Vagina (tissue), 2 donors: ENCODE measurements at regions not wholly inside any gene's neighbourhood (a gene's known extent, or its start where the extent isn't known, plus 50 kb on each side); places are given as distances from the start of the nearest gene placed in this dataset.

Source experiments
- DNase-seq, 2 donors: peaks; one replicate each; pipeline ENCODE4 v3.0.0-alpha.2; 2017; ENCODE audit errors: extremely low spot score in 2 of 2
- H3K27ac ChIP-seq: fragments of 200-600 bp; sonication (generic); one replicate; pipeline ENCODE4 v1.5.1; 2019
- H3K27me3 ChIP-seq: fragments of 200-600 bp; sonication (generic); one replicate; pipeline ENCODE4 v1.5.1; 2019
- H3K36me3 ChIP-seq, 2 donors: fragments of 200-600 bp; sonication (generic); one replicate each; pipeline ENCODE4 v1.5.1; 2017 to 2019
- H3K4me1 ChIP-seq: fragments of 200-600 bp; sonication (generic); one replicate; pipeline ENCODE4 v1.5.1; 2019
- H3K4me3 ChIP-seq, 2 donors: fragments of 200-600 bp; sonication (generic); 1 replicate in 1 of 2; 2 replicates in 1 of 2; pipeline ENCODE4 v1.5.1; 2016 to 2019
- H3K9me3 ChIP-seq: fragments of 200-600 bp; sonication (generic); one replicate; pipeline ENCODE4 v1.5.1; 2019
- CTCF ChIP-seq, 3 experiments: fragments of 450-650 bp in 2 of 3; fragments of 200-600 bp in 1 of 3; sonication (generic) in 1 of 3; IDR thresholded peaks; one replicate each; pipeline ENCODE4 v1.5.1; 2017 to 2019; ENCODE audit warnings: antibody characterized with exemption in 3 of 3, mild to moderate bottlenecking in 2 of 3, moderate library complexity in 2 of 3
- POLR2A ChIP-seq, 2 donors: fragments of 450-650 bp; IDR thresholded peaks; one replicate each; pipeline ENCODE4 v1.6.1; 2017; ENCODE audit warnings: antibody characterized with exemption in 2 of 2, mild to moderate bottlenecking in 2 of 2, moderate library complexity in 2 of 2
- POLR2AphosphoS5 ChIP-seq, 2 donors: sonication (generic); formaldehyde crosslinking; IDR thresholded peaks; one replicate each; pipeline ENCODE4 v1.9.0; 2017; ENCODE audit warnings: antibody characterized with exemption in 2 of 2, mild to moderate bottlenecking in 2 of 2, low read depth in 1 of 2; ENCODE audit not compliant: insufficient read depth in 1 of 2
- intact Hi-C: fragments of 100-400 bp; cut with DNase I; formaldehyde crosslinking; loops from one replicate; pipeline ENCODE4 v1.15.1; 2023

- H3K4me1 ChIP-seq = no peaks in the 10 kb centered on the region
- intact Hi-C loops = no loop called here
- H3K9me3 ChIP-seq = no peaks in the 10 kb centered on the region
- no peak overlapping the region for H3K4me3 ChIP-seq
- no peak for DNase-seq
- H3K27me3 ChIP-seq = no peaks in the 10 kb centered on the region
- TF ChIP-seq CTCF (IDR thresholded peaks at IDR 0.05) (no peak), POLR2A (IDR thresholded peaks at IDR 0.05) (no peak), POLR2AphosphoS5 (IDR thresholded peaks at IDR 0.05; ENCODE audit: insufficient read depth in 1 of 2, low read depth in 1 of 2) (no peak)
- H3K27ac ChIP-seq = no peak overlapping the region
- H3K36me3 ChIP-seq = no peaks in the 10 kb centered on the region
Measured at GRCh38 chr2:18404708-18405107, 155.7 kb downstream of the RDH14 start.

GRCh38 chr2:18403921-18404522 lies 156.4 kb downstream of the RDH14 start:
- DNase-seq = no peak
- no peaks in the 10 kb centered on the region for H3K9me3 ChIP-seq
- no peaks in the 10 kb centered on the region for H3K4me1 ChIP-seq
- H3K27me3 ChIP-seq = no peaks in the 10 kb centered on the region
- TF ChIP-seq CTCF (IDR thresholded peaks at IDR 0.05) = no peak
- H3K4me3 ChIP-seq = no peak overlapping the region
- no peaks in the 10 kb centered on the region for H3K36me3 ChIP-seq
- no peak overlapping the region for H3K27ac ChIP-seq
- intact Hi-C loops = no loop called here

DNA sequence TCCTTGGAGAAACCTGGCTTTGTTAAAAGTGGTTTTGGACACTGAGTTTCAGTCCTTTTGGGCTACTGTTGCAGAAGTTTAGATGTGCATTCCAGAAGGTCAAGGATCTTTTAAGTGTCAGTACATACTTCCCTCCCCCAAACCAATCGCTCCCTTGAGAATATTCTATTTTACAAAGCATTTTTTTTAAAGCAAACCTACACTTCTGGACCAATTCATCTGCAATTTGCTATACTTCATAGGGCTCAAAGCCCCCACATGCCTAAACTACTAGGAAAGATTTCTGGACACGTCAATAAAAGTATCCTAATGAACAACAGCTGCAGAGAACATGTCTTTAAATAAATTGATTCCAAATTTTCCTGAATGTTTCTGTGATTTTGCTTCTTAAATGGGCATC lies 157.6 kb downstream of the RDH14 start:
- DNase-seq = no peak
- intact Hi-C loops = no loop called here
- Histone ChIP-seq H3K27me3 (no peaks in the 10 kb centered on the region), H3K4me3 (no peak overlapping the region), H3K9me3 (no peaks in the 10 kb centered on the region), H3K4me1 (no peaks in the 10 kb centered on the region), H3K36me3 (no peaks in the 10 kb centered on the region), H3K27ac (no peak overlapping the region)
- TF ChIP-seq POLR2AphosphoS5 (IDR thresholded peaks at IDR 0.05; ENCODE audit: insufficient read depth in 1 of 2, low read depth in 1 of 2) = no peak
- TF ChIP-seq CTCF (IDR thresholded peaks at IDR 0.05) = no peak
- no peak for TF ChIP-seq POLR2A (IDR thresholded peaks at IDR 0.05)

DNA sequence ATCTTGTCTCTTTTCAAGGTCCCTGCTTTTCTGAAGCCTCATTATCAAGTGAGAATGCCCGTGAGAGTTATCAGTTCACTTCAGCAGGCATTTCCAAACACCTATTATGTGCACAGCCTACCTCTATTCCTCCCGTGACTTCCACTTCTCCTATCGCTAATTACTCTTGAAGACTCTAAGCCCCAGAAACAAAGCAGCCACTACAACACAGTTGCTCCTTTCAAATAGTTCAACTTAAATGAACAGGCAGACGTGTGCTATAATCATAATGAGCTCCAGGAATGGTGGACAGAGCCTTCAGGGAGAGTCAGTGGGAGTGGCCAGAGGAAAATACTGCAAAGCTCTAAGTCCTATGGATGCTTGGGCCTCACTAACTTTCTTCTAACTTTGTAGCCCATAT lies 159.0 kb downstream of the RDH14 start:
- intact Hi-C loops = no loop called here
- no peak for TF ChIP-seq CTCF (IDR thresholded peaks at IDR 0.05)

GRCh38 chr2:18399601-18400000 lies 160.9 kb downstream of the RDH14 start:
- Histone ChIP-seq H3K36me3 (no peaks in the 10 kb centered on the region), H3K9me3 (no peaks in the 10 kb centered on the region), H3K27ac (no peak overlapping the region), H3K4me3 (no peak overlapping the region), H3K4me1 (no peaks in the 10 kb centered on the region), H3K27me3 (no peaks in the 10 kb centered on the region)
- TF ChIP-seq POLR2AphosphoS5 (IDR thresholded peaks at IDR 0.05; ENCODE audit: insufficient read depth in 1 of 2, low read depth in 1 of 2) (no peak), CTCF (IDR thresholded peaks at IDR 0.05) (no peak), POLR2A (IDR thresholded peaks at IDR 0.05) (no peak)
- intact Hi-C loops = no loop called here
- DNase-seq = no peak

More for the DNA sequence above, 159.0 kb downstream of the RDH14 start:
- H3K27me3 ChIP-seq = no peaks in the 10 kb centered on the region
- no peak overlapping the region for H3K27ac ChIP-seq
- DNase-seq = no peak
- H3K36me3 ChIP-seq = no peaks in the 10 kb centered on the region
- H3K4me1 ChIP-seq = no peaks in the 10 kb centered on the region
- no peak overlapping the region for H3K4me3 ChIP-seq
- H3K9me3 ChIP-seq = no peaks in the 10 kb centered on the region
